H1 (cell line): ENCODE measurements at regions not wholly inside any gene's neighbourhood (a gene's known extent, or its start where the extent isn't known, plus 50 kb on each side); places are given as distances from the start of the nearest gene placed in this dataset.

Source experiments
- CTCF ChIA-PET: fragments of 300-600 bp; sonication (Branson Sonifier 250); formaldehyde crosslinking; loops from one replicate; lab custom pipeline; 2021; ENCODE audit not compliant: partially characterized antibody; lab: Charles Lee
- POLR2A ChIA-PET: fragments of 300-600 bp; sonication (Branson Sonifier 250); formaldehyde crosslinking; loops from one replicate; lab custom pipeline; 2021; ENCODE audit warnings: inconsistent platforms; ENCODE audit not compliant: partially characterized antibody; lab: Charles Lee
- DNase-seq, 2 experiments: peaks; one replicate each; pipeline versions ENCODE4 v3.0.0 to v3.0.0-alpha.2; 2010 to 2022; ENCODE audit warnings: low spot score in 2 of 2, low read depth in 1 of 2, mixed read lengths in 1 of 2
- FAIRE-seq: peaks from 2 replicates; lab custom pipeline; 2011; peaks lifted over from hg19 to GRCh38; lab: Jason Lieb, UNC
- H2AFZ ChIP-seq: 2 replicates; pipeline ENCODE4 v1.8.1; 2012; ENCODE audit warnings: low read length, inconsistent platforms
- H2AK5ac ChIP-seq: 2 replicates; pipeline ENCODE4 v1.6.1; 2013; ENCODE audit warnings: low read depth, low read length
- H2BK120ac ChIP-seq: replicated peaks from 2 replicates; pipeline ENCODE3; 2013; ENCODE audit warnings: low read depth, low read length, inconsistent platforms
- H2BK12ac ChIP-seq: 2 replicates; pipeline ENCODE4 v1.6.1; 2013; ENCODE audit warnings: low read depth, low read length
- H2BK15ac ChIP-seq: 2 replicates; pipeline ENCODE4 v1.6.1; 2013; ENCODE audit warnings: low read length
- H2BK20ac ChIP-seq: 2 replicates; pipeline ENCODE4 v1.6.1; 2013; ENCODE audit warnings: low read length
- H2BK5ac ChIP-seq: 2 replicates; pipeline ENCODE4 v1.6.1; 2013; ENCODE audit warnings: low read depth, low read length
- H3K14ac ChIP-seq: 2 replicates; pipeline ENCODE4 v1.6.1; 2013; ENCODE audit warnings: inconsistent platforms; ENCODE audit not compliant: insufficient read length
- H3K18ac ChIP-seq: 2 replicates; pipeline ENCODE4 v1.6.1; 2013; ENCODE audit warnings: low read length; ENCODE audit errors: extremely low read depth
- H3K23ac ChIP-seq: 2 replicates; pipeline ENCODE4 v1.6.1; 2013; ENCODE audit warnings: inconsistent platforms; ENCODE audit not compliant: insufficient read length
- H3K23me2 ChIP-seq: 2 replicates; pipeline ENCODE4 v1.6.1; 2013; ENCODE audit warnings: low read depth, low read length
- H3K27ac ChIP-seq: 2 replicates; pipeline ENCODE4 v1.6.1; 2011; ENCODE audit warnings: low read depth, low read length, inconsistent platforms
- H3K27me3 ChIP-seq, 4 experiments: replicated peaks in 1 of 4; 1 replicate in 1 of 4; 2 replicates in 3 of 4; pipeline versions ENCODE4 v1.6.1 to v1.8.1; 2011 to 2013; ENCODE audit warnings: low read length in 3 of 4, mild to moderate bottlenecking in 3 of 4, inconsistent platforms in 2 of 4, mixed read lengths in 2 of 4, moderate library complexity in 1 of 4; ENCODE audit not compliant: control insufficient read depth in 3 of 4, insufficient read depth in 3 of 4; ENCODE audit errors: extremely low read depth in 1 of 4
- H3K36me3 ChIP-seq, 4 experiments: 2 replicates each; pipeline versions ENCODE4 v1.6.1 to v1.8.1; 2011 to 2013; ENCODE audit warnings: mild to moderate bottlenecking in 4 of 4, low read length in 3 of 4, moderate library complexity in 2 of 4, control low read depth in 1 of 4, inconsistent platforms in 1 of 4; ENCODE audit not compliant: insufficient read depth in 4 of 4, control insufficient read depth in 2 of 4
- H3K4ac ChIP-seq: replicated peaks from 2 replicates; pipeline ENCODE3; 2013; ENCODE audit warnings: low read length, low read depth, mixed read lengths, inconsistent platforms; ENCODE audit not compliant: insufficient read length
- H3K4me1 ChIP-seq, 4 experiments: replicated peaks in 1 of 4; 1 replicate in 1 of 4; 2 replicates in 3 of 4; pipeline versions ENCODE4 v1.6.1 to v1.8.1; 2011 to 2013; ENCODE audit warnings: low read length in 3 of 4, inconsistent platforms in 2 of 4, mixed read lengths in 1 of 4; ENCODE audit not compliant: insufficient read depth in 4 of 4, control insufficient read depth in 3 of 4
- H3K4me2 ChIP-seq, 2 experiments: 2 replicates each; pipeline versions ENCODE4 v1.6.1 to v1.8.1; 2011 to 2013; ENCODE audit warnings: low read depth in 2 of 2, low read length in 2 of 2, control low read depth in 1 of 2, inconsistent platforms in 1 of 2, mild to moderate bottlenecking in 1 of 2; ENCODE audit not compliant: insufficient read depth in 1 of 2
- H3K4me3 ChIP-seq, 4 experiments: fragments of 200-600, 300-600 bp in 1 of 4; sonication (generic), shearing (Covaris generic), sonication (Bioruptor Twin) in 1 of 4; 2 replicates each; pipeline versions ENCODE4 v1.5.1 to v1.8.1; 2011 to 2016; ENCODE audit warnings: low read length in 4 of 4, low read depth in 3 of 4, control low read depth in 2 of 4, inconsistent platforms in 2 of 4, mild to moderate bottlenecking in 2 of 4, mixed read lengths in 1 of 4, moderate library complexity in 1 of 4; ENCODE audit not compliant: insufficient read depth in 2 of 4; ENCODE audit errors: extremely low read depth in 1 of 4
- H3K56ac ChIP-seq: replicated peaks from 2 replicates; pipeline ENCODE3; 2013; ENCODE audit warnings: low read depth, mild to moderate bottlenecking, mixed read lengths, low read length, inconsistent platforms; ENCODE audit not compliant: insufficient read length
- H3K79me1 ChIP-seq: 2 replicates; pipeline ENCODE4 v1.6.1; 2013; ENCODE audit warnings: low read depth, low read length, control low read depth
- H3K79me2 ChIP-seq, 2 experiments: 2 replicates each; pipeline versions ENCODE4 v1.6.1 to v1.8.1; 2012 to 2013; ENCODE audit warnings: low read length in 2 of 2, mild to moderate bottlenecking in 2 of 2, inconsistent platforms in 1 of 2; ENCODE audit not compliant: insufficient read depth in 2 of 2, control insufficient read depth in 1 of 2
- H3K9ac ChIP-seq, 4 experiments: replicated peaks in 1 of 4; 1 replicate in 1 of 4; 2 replicates in 3 of 4; pipeline versions ENCODE4 v1.6.1 to v1.8.1; 2011 to 2013; ENCODE audit warnings: low read depth in 3 of 4, low read length in 3 of 4, control low read depth in 2 of 4, mild to moderate bottlenecking in 2 of 4, moderate library complexity in 2 of 4, inconsistent platforms in 1 of 4; ENCODE audit errors: extremely low read depth in 1 of 4
- H3K9me3 ChIP-seq, 2 experiments: 2 replicates each; pipeline versions ENCODE4 v1.6.1 to v1.8.1; 2012 to 2013; ENCODE audit warnings: mild to moderate bottlenecking in 2 of 2, moderate library complexity in 2 of 2, control low read depth in 1 of 2, inconsistent platforms in 1 of 2, low read depth in 1 of 2, low read length in 1 of 2, mixed read lengths in 1 of 2; ENCODE audit not compliant: insufficient read depth in 2 of 2
- H4K20me1 ChIP-seq, 2 experiments: replicated peaks in 1 of 2; 2 replicates each; pipeline versions ENCODE3 to v1.8.1; 2011 to 2013; ENCODE audit warnings: inconsistent platforms in 2 of 2, low read length in 2 of 2, mild to moderate bottlenecking in 1 of 2; ENCODE audit not compliant: insufficient read depth in 2 of 2, control insufficient read depth in 1 of 2
- H4K5ac ChIP-seq: 2 replicates; pipeline ENCODE4 v1.6.1; 2013; ENCODE audit warnings: low read length, low read depth, mixed read lengths, inconsistent platforms; ENCODE audit not compliant: insufficient read length
- H4K8ac ChIP-seq: 2 replicates; pipeline ENCODE4 v1.8.0; 2013; ENCODE audit warnings: mild to moderate bottlenecking, moderate library complexity, low read length, inconsistent platforms; ENCODE audit not compliant: insufficient read depth; ENCODE audit errors: extremely low read depth
- H4K91ac ChIP-seq: replicated peaks from 2 replicates; pipeline ENCODE3; 2013; ENCODE audit warnings: low read length, mixed read lengths, inconsistent platforms; ENCODE audit not compliant: insufficient read length
- BACH1 ChIP-seq: IDR thresholded peaks from 2 replicates; pipeline ENCODE4 v1.6.1; 2012; ENCODE audit warnings: low read length, improper control_type of control experiment
- CREB1 ChIP-seq: IDR thresholded peaks from 2 replicates; pipeline ENCODE4 v1.6.1; 2012; ENCODE audit warnings: inconsistent platforms
- EGR1 ChIP-seq: IDR thresholded peaks from 2 replicates; pipeline ENCODE4 v1.6.1; 2011; ENCODE audit warnings: low read depth, low read length, borderline replicate concordance
- GTF2F1 ChIP-seq: IDR thresholded peaks from 2 replicates; pipeline ENCODE4 v1.6.1; 2012; ENCODE audit warnings: low read depth, low read length, improper control_type of control experiment, borderline replicate concordance
- HDAC2 ChIP-seq, 2 experiments: fragments of 300-600 bp in 1 of 2; sonication (generic) in 1 of 2; IDR thresholded peaks; 2 replicates each; pipeline ENCODE4 v1.6.1; 2011 to 2012; ENCODE audit warnings: low read depth in 2 of 2, low read length in 2 of 2, mild to moderate bottlenecking in 2 of 2, moderate library complexity in 2 of 2, borderline replicate concordance in 1 of 2, inconsistent platforms in 1 of 2
- PHF8 ChIP-seq: fragments of 200-600 bp; sonication (generic); conservative IDR thresholded peaks from 2 replicates; pipeline ENCODE4 v1.7.1; 2012; ENCODE audit warnings: low read depth, mild to moderate bottlenecking, inconsistent platforms, low read length, moderate library complexity
- RFX5 ChIP-seq: IDR thresholded peaks from 2 replicates; pipeline ENCODE4 v1.6.1; 2011; ENCODE audit warnings: low read depth, low read length, improper control_type of control experiment, borderline replicate concordance
- RNF2 ChIP-seq: fragments of 200-900, 300-1000 bp; sonication (generic); IDR thresholded peaks from 2 replicates; pipeline ENCODE4 v1.7.1; 2016; ENCODE audit warnings: borderline replicate concordance, low read depth, mild to moderate bottlenecking, antibody characterized with exemption, low read length; ENCODE audit not compliant: poor library complexity, severe bottlenecking; ENCODE audit errors: missing control alignments
- RXRA ChIP-seq: IDR thresholded peaks from 2 replicates; pipeline ENCODE4 v1.6.1; 2011; ENCODE audit warnings: low read depth, mild to moderate bottlenecking, low read length, moderate library complexity; ENCODE audit not compliant: insufficient read depth
- SIRT6 ChIP-seq: IDR thresholded peaks from one replicate; pipeline ENCODE4 v1.7.1; 2012; ENCODE audit warnings: low read length, inconsistent platforms
- ZNF274 ChIP-seq: IDR thresholded peaks from 2 replicates; pipeline ENCODE4 v1.7.0; 2012; ENCODE audit warnings: low read length, borderline replicate concordance; ENCODE audit errors: extremely low read depth
- WGBS, 2 experiments: shearing (Covaris generic) in 1 of 2; methylation state at CpG; one replicate each; pipeline versions ENCODE4 v1.1.6 to v1.1.7; 2013 to 2015; ENCODE audit warnings: low lambda C conversion rate in 2 of 2, mixed read lengths in 2 of 2, inconsistent platforms in 1 of 2, low coverage in 1 of 2, missing lambda C conversion rate in 1 of 2; ENCODE audit not compliant: insufficient replicate concordance in 2 of 2, insufficient coverage in 1 of 2, insufficient read length in 1 of 2; ENCODE audit errors: extremely low coverage in 1 of 2, missing lambda C conversion rate in 1 of 2; 5-methylcytosine and 5-hydroxymethylcytosine counted together
- TF ChIP-seq, protein P1 (sequence below): IDR thresholded peaks from 2 replicates; pipeline ENCODE4 v1.6.1; 2012; ENCODE audit warnings: low read length, inconsistent platforms

- H3K18ac ChIP-seq: no peak overlapping the region
- H3K23me2 ChIP-seq: no peaks in the 10 kb centered on the region
- H3K4ac ChIP-seq: no peak overlapping the region
- no peak overlapping the region for H3K23ac ChIP-seq
- H2BK20ac ChIP-seq: no peak overlapping the region
- no peak overlapping the region for H3K4me2 ChIP-seq
- H3K27ac ChIP-seq: no peak overlapping the region
- H2BK5ac ChIP-seq: no peak overlapping the region
- no peak overlapping the region for H4K91ac ChIP-seq
- DNase-seq (no peak), FAIRE-seq (no peak)
- H3K9ac ChIP-seq: no peak overlapping the region
- WGBS, 2 experiments: 93% methylated on average over 5 of the region's 5 CpGs; no CpG with 5 or more reads in 1 of the 2 experiments
- no peak overlapping the region for H2AK5ac ChIP-seq
- H3K14ac ChIP-seq: no peak overlapping the region
- no peak overlapping the region for H2BK12ac ChIP-seq
- CTCF ChIA-PET: interaction anchor here (0.9 kb wide), 1 partner anchor 57 kb away, joined by 4 read pairs; no protein-coding TSS in a partner anchor
- H3K79me2 ChIP-seq: no peaks in the 10 kb centered on the region
- H4K8ac ChIP-seq: peak overlapping the region; percentile 9; the same call in 1 of the 2 replicates
- no peaks in the 10 kb centered on the region; a peak in 2 of 8 replicates for H3K36me3 ChIP-seq
- H2AFZ ChIP-seq: no peak overlapping the region
- no peaks in the 10 kb centered on the region for H3K79me1 ChIP-seq
- H3K27me3 ChIP-seq: no peaks in the 10 kb centered on the region; a peak in 1 of 7 replicates
- H3K9me3 ChIP-seq: no peaks in the 10 kb centered on the region
- no peak overlapping the region for H3K56ac ChIP-seq
- POLR2A ChIA-PET: no interaction called here
- H3K4me3 ChIP-seq: no peak overlapping the region
- peaks cover 0 to 7% (median under 1%) of the 10 kb centered on the region in 4 experiments; a peak in 3 of 7 replicates for H3K4me1 ChIP-seq
- no peak overlapping the region for H2BK120ac ChIP-seq
- H4K5ac ChIP-seq: no peak overlapping the region
- no peak overlapping the region for H2BK15ac ChIP-seq
- no peaks in the 10 kb centered on the region for H4K20me1 ChIP-seq
- TF ChIP-seq, protein P1, sequence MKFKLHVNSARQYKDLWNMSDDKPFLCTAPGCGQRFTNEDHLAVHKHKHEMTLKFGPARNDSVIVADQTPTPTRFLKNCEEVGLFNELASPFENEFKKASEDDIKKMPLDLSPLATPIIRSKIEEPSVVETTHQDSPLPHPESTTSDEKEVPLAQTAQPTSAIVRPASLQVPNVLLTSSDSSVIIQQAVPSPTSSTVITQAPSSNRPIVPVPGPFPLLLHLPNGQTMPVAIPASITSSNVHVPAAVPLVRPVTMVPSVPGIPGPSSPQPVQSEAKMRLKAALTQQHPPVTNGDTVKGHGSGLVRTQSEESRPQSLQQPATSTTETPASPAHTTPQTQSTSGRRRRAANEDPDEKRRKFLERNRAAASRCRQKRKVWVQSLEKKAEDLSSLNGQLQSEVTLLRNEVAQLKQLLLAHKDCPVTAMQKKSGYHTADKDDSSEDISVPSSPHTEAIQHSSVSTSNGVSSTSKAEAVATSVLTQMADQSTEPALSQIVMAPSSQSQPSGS: no peak
- TF ChIP-seq SIRT6 (no peak), ZNF274 (no peak), GTF2F1 (no peak), EGR1 (no peak), CREB1 (no peak), RNF2 (no peak), HDAC2 (IDR thresholded peaks at IDR 0.05; ENCODE audit: borderline replicate concordance in 1 of 2, low read depth in 2 of 2, low read length in 2 of 2) (no peak), BACH1 (no peak), RXRA (no peak), RFX5 (no peak), PHF8 (no peak)
Observed at GRCh38 chr6:15993716-15994228, 135.1 kb upstream of the MYLIP start.
